NCI-H1092 treated with DMSO at 0.1 percent for 48 hours (cell line): ENCODE measurements at regions not wholly inside any gene's neighbourhood (a gene's known extent, or its start where the extent isn't known, plus 50 kb on each side); places are given as distances from the start of the nearest gene placed in this dataset.

Experiments
- DNase-seq: peaks from one replicate; lab custom pipeline; 2025; lab: John Stamatoyannopoulos, UW

- DNase-seq = peak; percentile 56
Measured at GRCh38 chr9:89810431-89810830, 205.6 kb downstream of the GADD45G start.

- DNase-seq = no peak
Measured at GRCh38 chr9:89811356-89811755, 206.5 kb downstream of the GADD45G start.

- DNase-seq = no peak
Measured at GRCh38 chr9:89811886-89812450, 207.2 kb downstream of the GADD45G start.

- no peak for DNase-seq
Measured at GRCh38 chr9:89812556-89813181, 207.9 kb downstream of the GADD45G start.

GRCh38 chr9:89813482-89813881 is 208.7 kb downstream of the GADD45G start:
- no peak for DNase-seq

- DNase-seq = peak; percentile 63
Measured at GRCh38 chr9:89814340-89815040, 209.7 kb downstream of the GADD45G start.

- no peak for DNase-seq
Measured at GRCh38 chr9:89815061-89815902, 210.5 kb downstream of the GADD45G start.

- no peak for DNase-seq
Measured at GRCh38 chr9:89815903-89816573, 211.2 kb downstream of the GADD45G start.

GRCh38 chr9:89817151-89817950 is 212.5 kb downstream of the GADD45G start:
- DNase-seq = no peak

- DNase-seq = no peak
Measured at GRCh38 chr9:89820337-89820736, 215.5 kb downstream of the GADD45G start.

GRCh38 chr9:89821081-89821480 is 216.3 kb downstream of the GADD45G start:
- DNase-seq = no peak

GRCh38 chr9:89822996-89823395 is 218.2 kb downstream of the GADD45G start:
- no peak for DNase-seq

GRCh38 chr9:89825669-89826068 is 220.9 kb downstream of the GADD45G start:
- DNase-seq = no peak

GRCh38 chr9:89826186-89826585 is 221.4 kb downstream of the GADD45G start:
- DNase-seq = no peak

GRCh38 chr9:89829346-89829745 is 224.5 kb downstream of the GADD45G start:
- no peak for DNase-seq

- DNase-seq = no peak
Measured at GRCh38 chr9:89835666-89836065, 230.9 kb downstream of the GADD45G start.

GRCh38 chr9:89837162-89837933 is 232.5 kb downstream of the GADD45G start:
- no peak for DNase-seq

GRCh38 chr9:89837934-89838310 is 233.1 kb downstream of the GADD45G start:
- no peak for DNase-seq

- no peak for DNase-seq
Measured at GRCh38 chr9:89838621-89839020, 233.8 kb downstream of the GADD45G start.

- no peak for DNase-seq
Measured at GRCh38 chr9:89839449-89839848, 234.6 kb downstream of the GADD45G start.
